ENCODE measurements at regions not wholly inside any gene's neighbourhood (a gene's known extent, or its start where the extent isn't known, plus 50 kb on each side); places are given as distances from the start of the nearest gene placed in this dataset.

DNA sequence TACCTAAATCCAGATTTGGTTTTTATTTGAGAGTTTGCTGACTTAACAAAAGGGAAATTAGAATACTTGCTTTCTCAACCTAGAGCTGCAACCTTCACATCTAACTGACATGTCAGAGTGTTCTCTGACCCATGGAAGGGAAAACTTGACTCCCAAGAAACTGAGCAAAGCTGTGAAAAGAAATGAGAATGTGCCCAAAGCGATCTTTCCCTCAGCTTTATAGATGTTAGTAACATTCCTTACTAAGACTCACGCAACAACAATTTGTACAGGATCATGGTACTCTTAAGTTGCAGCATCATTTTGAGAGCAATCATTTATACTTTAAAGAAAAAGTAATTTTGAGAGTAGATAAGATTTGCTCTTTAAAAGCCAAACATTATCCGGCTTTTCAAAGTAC, 117.0 kb upstream of the FBXL7 start:
- WGBS, 2 donors, result 83 to 93% methylated on average over 3 of the region's 3 CpGs
- intact Hi-C loops (cut with DNase I; ENCODE audit: low total_unique reads), result no loop called here
- DNase-seq, result no peak
- Histone ChIP-seq H3K9me3 (no peaks in the 10 kb centered on the region), H3K4me1 (no peaks in the 10 kb centered on the region), H3K27me3 (no peaks in the 10 kb centered on the region), H3K4me3 (no peak overlapping the region), H3K36me3 (ENCODE audit: low read depth, missing control alignments) (no peaks in the 10 kb centered on the region), H3K27ac (no peak overlapping the region)
- no peak for TF ChIP-seq POLR2A (IDR thresholded peaks at IDR 0.05)
- TF ChIP-seq, protein P1, sequence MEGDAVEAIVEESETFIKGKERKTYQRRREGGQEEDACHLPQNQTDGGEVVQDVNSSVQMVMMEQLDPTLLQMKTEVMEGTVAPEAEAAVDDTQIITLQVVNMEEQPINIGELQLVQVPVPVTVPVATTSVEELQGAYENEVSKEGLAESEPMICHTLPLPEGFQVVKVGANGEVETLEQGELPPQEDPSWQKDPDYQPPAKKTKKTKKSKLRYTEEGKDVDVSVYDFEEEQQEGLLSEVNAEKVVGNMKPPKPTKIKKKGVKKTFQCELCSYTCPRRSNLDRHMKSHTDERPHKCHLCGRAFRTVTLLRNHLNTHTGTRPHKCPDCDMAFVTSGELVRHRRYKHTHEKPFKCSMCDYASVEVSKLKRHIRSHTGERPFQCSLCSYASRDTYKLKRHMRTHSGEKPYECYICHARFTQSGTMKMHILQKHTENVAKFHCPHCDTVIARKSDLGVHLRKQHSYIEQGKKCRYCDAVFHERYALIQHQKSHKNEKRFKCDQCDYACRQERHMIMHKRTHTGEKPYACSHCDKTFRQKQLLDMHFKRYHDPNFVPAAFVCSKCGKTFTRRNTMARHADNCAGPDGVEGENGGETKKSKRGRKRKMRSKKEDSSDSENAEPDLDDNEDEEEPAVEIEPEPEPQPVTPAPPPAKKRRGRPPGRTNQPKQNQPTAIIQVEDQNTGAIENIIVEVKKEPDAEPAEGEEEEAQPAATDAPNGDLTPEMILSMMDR (IDR thresholded peaks at IDR 0.05), result no peak

DNA sequence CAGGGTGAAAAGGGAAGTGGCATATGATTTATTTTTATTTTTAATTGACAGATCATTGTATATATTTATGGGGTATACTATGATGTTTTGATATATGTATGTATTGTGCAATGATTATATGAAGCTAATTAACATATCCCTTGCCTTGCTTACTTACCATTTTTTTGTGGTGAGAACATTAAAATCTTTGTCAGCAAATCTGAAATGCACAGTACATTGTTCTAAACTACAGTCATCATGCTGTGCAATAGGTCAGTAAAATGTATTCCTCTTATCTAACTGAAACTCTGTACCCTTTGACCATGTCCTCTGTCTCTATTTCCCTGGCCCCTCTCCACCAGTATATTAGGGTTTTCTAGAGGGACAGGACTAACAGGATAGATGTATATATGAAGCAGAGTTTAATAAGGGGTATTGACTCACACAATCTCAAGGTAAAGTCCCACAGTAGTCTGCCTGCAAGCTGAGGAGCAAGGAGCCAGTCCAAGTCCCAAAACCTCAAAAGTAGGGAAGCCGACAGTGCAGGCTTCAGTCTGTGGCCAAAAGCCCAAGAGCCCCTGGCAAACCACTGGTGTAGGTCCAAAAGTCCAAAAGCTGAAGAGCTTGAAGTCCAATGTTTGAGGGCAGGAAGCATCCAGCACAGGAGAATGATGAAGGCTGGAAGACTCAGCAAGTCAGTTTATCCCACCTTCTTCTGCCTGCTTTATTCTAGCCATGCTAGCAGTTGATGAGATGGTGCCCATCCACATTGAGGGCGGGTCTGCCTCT, 122.2 kb upstream of the FBXL7 start:
- DNase-seq, result no peak
- Histone ChIP-seq H3K9me3 (no peaks in the 10 kb centered on the region), H3K4me3 (no peak overlapping the region), H3K27me3 (no peaks in the 10 kb centered on the region), H3K36me3 (ENCODE audit: low read depth, missing control alignments) (no peaks in the 10 kb centered on the region), H3K27ac (no peak overlapping the region), H3K4me1 (no peaks in the 10 kb centered on the region)
- TF ChIP-seq POLR2A (IDR thresholded peaks at IDR 0.05), result no peak
- TF ChIP-seq, protein P1 (IDR thresholded peaks at IDR 0.05), result no peak
- intact Hi-C loops (cut with DNase I; ENCODE audit: low total_unique reads), result no loop called here
- 71 to 93% methylated on average over 2 of the region's 2 CpGs for WGBS, 2 donors

DNA sequence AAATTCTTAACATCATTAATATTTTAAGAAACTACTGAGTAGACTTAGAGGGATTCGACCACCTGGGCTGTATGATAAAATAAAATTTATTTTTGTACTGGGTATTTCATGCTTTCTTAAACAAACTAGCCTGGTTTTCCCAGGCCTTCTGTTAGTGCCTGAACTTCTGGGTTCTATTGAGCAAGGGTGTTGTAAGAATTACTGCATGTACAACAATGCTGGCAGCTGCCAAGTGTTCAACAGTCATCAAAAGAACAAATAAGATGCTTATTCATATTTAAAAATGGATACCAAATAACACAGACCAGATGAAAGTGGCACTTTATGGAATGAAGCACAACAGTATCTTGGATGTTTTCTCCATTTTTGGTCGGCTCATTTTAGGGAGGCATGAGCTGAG, 123.2 kb upstream of the FBXL7 start:
- Histone ChIP-seq H3K27me3 (no peaks in the 10 kb centered on the region), H3K4me3 (no peak overlapping the region), H3K27ac (no peak overlapping the region), H3K36me3 (ENCODE audit: low read depth, missing control alignments) (no peaks in the 10 kb centered on the region), H3K9me3 (no peaks in the 10 kb centered on the region), H3K4me1 (no peaks in the 10 kb centered on the region)
- intact Hi-C loops (cut with DNase I; ENCODE audit: low total_unique reads), result no loop called here
- DNase-seq, result no peak
- WGBS, 2 donors, result 91 to 94% methylated on average over 2 of the region's 2 CpGs
- TF ChIP-seq POLR2A (IDR thresholded peaks at IDR 0.05), result no peak
- TF ChIP-seq, protein P1 (IDR thresholded peaks at IDR 0.05), result no peak

DNA sequence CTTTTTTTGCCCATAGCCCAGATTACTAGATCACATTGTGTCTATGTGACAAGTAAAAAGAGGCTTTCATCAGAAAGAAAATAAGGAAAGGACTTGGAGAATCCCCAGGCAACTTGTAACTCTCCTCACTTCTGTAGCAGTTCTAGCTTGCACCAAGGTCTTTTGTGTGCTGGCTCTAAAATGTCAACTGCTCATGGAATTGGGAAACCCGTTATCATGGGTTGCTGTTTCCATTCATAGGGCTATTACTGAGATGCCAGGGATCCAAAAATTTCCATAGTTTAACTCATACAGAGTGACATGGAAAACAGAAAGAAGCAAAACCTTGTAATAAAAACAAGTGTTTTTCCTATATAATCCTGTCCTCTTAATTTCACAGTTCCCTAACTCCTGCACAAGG, 123.9 kb upstream of the FBXL7 start:
- no peaks in the 10 kb centered on the region for H3K4me1 ChIP-seq
- no peak for DNase-seq
- H3K36me3 ChIP-seq (ENCODE audit: low read depth, missing control alignments), result no peaks in the 10 kb centered on the region
- no peak overlapping the region for H3K4me3 ChIP-seq
- H3K27me3 ChIP-seq, result no peaks in the 10 kb centered on the region
- H3K27ac ChIP-seq, result no peak overlapping the region
- intact Hi-C loops (cut with DNase I; ENCODE audit: low total_unique reads), result no loop called here
- no peaks in the 10 kb centered on the region for H3K9me3 ChIP-seq
- 41 to 52% methylated on average over 1 of the region's 1 CpG for WGBS, 2 donors
- TF ChIP-seq, protein P1 (IDR thresholded peaks at IDR 0.05), result no peak
- no peak for TF ChIP-seq POLR2A (IDR thresholded peaks at IDR 0.05)

DNA sequence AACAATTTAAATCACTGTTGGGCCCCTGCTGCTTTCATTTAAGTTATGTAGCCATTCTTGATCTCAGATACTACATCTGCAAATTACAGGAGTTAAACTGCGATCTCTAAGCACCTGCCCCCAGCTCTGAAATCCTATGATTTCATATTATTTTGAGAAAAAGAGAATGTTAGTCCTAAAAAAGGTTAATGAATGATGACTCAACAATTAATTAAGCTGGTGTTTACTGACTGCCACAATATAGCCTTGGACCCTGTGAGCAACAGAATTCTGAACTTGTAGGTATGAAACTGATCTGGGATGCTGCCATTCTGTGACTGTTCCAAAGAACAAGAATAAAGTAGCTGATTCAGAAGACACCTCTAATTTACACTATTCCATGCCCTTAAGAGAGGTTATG, 124.4 kb upstream of the FBXL7 start:
- no peak for DNase-seq
- no peaks in the 10 kb centered on the region for H3K9me3 ChIP-seq
- H3K27ac ChIP-seq, result no peak overlapping the region
- no peaks in the 10 kb centered on the region for H3K36me3 ChIP-seq (ENCODE audit: low read depth, missing control alignments)
- H3K4me1 ChIP-seq, result no peaks in the 10 kb centered on the region
- H3K4me3 ChIP-seq, result no peak overlapping the region
- intact Hi-C loops (cut with DNase I; ENCODE audit: low total_unique reads), result no loop called here
- no peak for TF ChIP-seq POLR2A (IDR thresholded peaks at IDR 0.05)
- TF ChIP-seq, protein P1 (IDR thresholded peaks at IDR 0.05), result no peak
- 95 to 96% methylated on average over 1 of the region's 1 CpG for WGBS, 2 donors
- no peaks in the 10 kb centered on the region for H3K27me3 ChIP-seq

Data from testis (tissue), 2 donors.